HG03378 (cell line): ENCODE measurements at regions not wholly inside any gene's neighbourhood (a gene's known extent, or its start where the extent isn't known, plus 50 kb on each side); places are given as distances from the start of the nearest gene placed in this dataset.
A peak's percentile ranks its signal among the peaks of the same experiment; 100 is the strongest.

ENCODE experiments used
- ATAC-seq: cut with Tn5 transposase; IDR thresholded peaks from one replicate; pipeline ENCODE4 v1.9.1; 2021; ENCODE audit warnings: mild to moderate bottlenecking, moderate library complexity; ENCODE audit not compliant: unreplicated experiment

GRCh38 chr4:163755013-163755412 lies 260.5 kb downstream of the TMA16 start:
- peak; percentile 70 for ATAC-seq

DNA sequence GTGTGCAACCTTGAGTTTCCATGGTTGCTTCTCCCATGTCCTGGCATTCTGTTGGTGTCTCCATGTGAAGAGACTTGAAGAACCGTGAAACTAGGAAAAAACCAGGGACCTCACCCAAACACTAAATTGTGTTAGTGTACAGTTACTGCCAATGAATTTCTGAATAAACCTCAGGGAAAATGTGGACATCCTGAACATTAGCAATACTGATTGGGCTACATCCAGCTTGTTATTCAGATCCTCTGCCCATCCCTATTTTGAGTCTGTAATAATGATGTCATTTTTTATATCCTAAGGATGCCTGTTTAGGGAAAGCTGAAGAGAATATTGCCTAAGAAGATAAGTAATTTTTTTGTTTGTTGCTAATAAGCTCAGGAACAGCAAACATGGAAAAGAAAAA lies 262.7 kb downstream of the TMA16 start:
- ATAC-seq = no peak

- no peak for ATAC-seq
Observed at GRCh38 chr4:163758032-163758431, 263.5 kb downstream of the TMA16 start.

GRCh38 chr4:163762741-163763140 lies 268.3 kb downstream of the TMA16 start:
- ATAC-seq = no peak

GRCh38 chr4:163764569-163764968 lies 270.1 kb downstream of the TMA16 start:
- ATAC-seq = no peak

GRCh38 chr4:163768014-163768413 lies 273.5 kb downstream of the TMA16 start:
- no peak for ATAC-seq

GRCh38 chr4:163772238-163772637 lies 277.7 kb downstream of the TMA16 start:
- ATAC-seq = no peak

DNA sequence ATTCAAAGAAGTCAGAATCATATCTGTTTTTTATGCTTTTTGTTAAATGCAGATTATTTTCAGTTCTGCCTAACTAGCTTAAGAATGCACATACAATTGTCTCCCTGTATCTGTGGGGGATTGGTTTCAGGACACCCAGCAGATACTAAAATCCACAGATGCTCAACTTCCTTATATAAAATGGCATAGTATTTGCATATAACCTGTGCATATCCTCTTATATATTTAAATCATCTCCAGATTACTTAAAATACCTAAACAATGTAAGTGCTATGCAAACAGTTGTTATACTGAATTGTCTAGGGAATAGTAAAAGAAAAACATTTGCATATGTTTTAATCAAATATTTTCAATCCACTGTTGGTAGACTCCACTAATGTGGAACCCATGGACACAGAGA lies 279.4 kb downstream of the TMA16 start:
- no peak for ATAC-seq

- no peak for ATAC-seq
Observed at GRCh38 chr4:163776957-163777356, 282.5 kb downstream of the TMA16 start.

- no peak for ATAC-seq
Observed at GRCh38 chr4:163781726-163782125, 287.2 kb downstream of the TMA16 start.

DNA sequence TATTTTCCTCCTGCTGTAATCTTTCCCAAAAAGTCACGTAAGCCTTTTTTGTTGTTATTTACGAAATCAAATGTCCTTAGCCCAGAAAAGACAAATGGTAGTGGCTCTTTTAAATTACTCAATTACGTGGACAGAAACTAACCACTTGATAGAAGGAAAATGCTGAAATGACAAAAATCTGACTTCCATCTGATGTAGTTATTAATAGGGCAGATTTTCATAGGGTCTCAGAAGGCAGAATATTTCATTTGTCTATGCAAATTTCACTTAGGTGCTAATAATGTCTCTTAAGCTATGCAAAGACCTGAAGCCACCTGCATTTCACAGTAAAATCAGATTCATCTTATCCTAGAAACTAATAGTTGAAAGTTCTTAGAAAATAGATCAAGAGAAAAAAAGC lies 295.7 kb downstream of the TMA16 start:
- ATAC-seq = no peak

GRCh38 chr4:163795885-163796284 lies 301.4 kb downstream of the TMA16 start:
- no peak for ATAC-seq

- no peak for ATAC-seq
Observed at GRCh38 chr4:163804001-163804400, 309.5 kb downstream of the TMA16 start.

- ATAC-seq = no peak
Observed at GRCh38 chr4:163806653-163807052, 312.2 kb downstream of the TMA16 start.

DNA sequence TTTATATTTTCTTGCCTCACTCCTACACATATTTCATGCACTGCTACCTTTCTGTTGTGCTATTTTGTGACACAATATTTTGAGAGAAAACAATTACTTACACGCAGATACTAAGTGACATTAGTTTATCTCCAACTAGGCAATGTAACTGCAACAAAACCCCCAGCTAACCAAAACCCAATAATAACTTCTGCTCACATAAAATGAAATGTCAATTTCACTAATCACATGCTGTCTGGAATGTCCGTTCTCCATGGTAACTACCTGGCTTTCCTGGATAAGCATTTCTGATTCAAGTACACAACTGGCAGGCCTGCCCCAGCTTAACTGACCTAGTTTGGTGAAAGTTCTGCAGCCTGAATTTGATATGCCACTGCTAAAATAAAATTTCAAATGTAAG lies 313.5 kb downstream of the TMA16 start:
- no peak for ATAC-seq

- no peak for ATAC-seq
Observed at GRCh38 chr4:163810755-163811154, 316.3 kb downstream of the TMA16 start.

DNA sequence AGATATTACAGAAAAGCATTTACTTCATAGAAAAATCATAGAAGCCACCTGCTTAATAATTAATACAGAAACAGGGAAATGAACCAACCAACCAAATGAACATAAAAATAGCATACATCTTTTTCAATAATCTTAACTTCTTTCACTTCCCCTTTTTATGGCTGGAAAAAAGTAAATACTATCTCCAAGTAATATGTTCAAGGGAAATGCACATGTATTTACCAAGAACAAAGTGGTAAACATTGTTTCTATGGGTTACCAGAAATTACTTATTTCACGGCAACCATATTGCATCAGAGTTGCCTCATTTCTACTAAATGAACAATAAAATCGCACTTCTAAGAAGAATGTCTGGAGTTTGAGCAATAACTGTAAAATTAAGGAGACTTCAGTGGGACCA lies 321.3 kb downstream of the TMA16 start:
- peak; percentile 88 for ATAC-seq

- ATAC-seq = no peak
Observed at GRCh38 chr4:163816494-163816893, 322.0 kb downstream of the TMA16 start.

DNA sequence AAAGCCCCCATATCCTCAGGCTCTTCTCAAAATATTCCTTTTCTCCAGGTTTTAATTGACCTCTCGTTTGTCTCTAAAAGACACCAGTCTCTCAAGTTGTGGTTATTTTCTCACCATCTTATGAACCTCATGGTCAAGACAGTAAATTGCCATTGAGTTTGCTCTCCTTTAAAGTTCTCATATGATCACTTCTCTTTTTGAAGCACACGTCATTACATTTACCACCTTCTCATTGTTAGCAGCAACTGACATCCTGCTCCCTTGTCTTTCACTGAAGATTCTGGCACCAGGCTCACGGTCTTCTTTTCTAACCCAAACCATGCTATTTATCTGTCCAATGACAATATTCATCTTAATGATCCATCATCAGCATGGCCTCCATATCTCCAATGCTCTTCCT lies 324.2 kb downstream of the TMA16 start:
- no peak for ATAC-seq

- no peak for ATAC-seq
Observed at GRCh38 chr4:163833669-163834068, 339.2 kb downstream of the TMA16 start.

DNA sequence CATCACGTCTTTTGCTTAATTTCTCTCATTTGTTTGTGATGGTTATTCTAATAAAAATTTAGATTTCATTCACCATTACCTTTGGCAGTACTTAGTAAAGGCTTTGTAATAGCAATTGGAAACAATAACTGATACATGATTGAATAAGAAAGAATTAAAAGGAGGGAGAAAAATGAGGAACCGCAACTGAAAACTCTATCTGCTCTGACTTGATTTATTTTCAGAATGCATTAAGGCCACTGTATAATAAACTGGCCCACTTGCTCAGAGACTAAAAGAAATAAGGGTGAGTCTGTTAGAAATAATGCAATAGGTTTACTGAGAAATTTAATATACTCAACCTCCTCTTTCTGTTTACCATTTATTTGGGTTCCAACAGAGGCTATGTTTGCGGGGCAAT lies 351.5 kb downstream of the TMA16 start:
- no peak for ATAC-seq

GRCh38 chr4:163852246-163852645 lies 357.8 kb downstream of the TMA16 start:
- ATAC-seq = no peak

- ATAC-seq = no peak
Observed at GRCh38 chr4:163857903-163858302, 363.4 kb downstream of the TMA16 start.

- ATAC-seq = no peak
Observed at GRCh38 chr4:163858515-163858914, 364.0 kb downstream of the TMA16 start.
